PC-3 (cell line): ENCODE measurements at regions not wholly inside any gene's neighbourhood (a gene's known extent, or its start where the extent isn't known, plus 50 kb on each side); places are given as distances from the start of the nearest gene placed in this dataset.

ENCODE experiments used
- CTCF ChIP-seq: fragments of 300-600 bp; sonication (generic); conservative IDR thresholded peaks from 2 replicates; pipeline ENCODE4 v1.5.1; 2017; ENCODE audit warnings: antibody characterized with exemption, low read depth, mild to moderate bottlenecking, low read length
- EZH2 ChIP-seq: fragments of 300-600 bp; sonication (generic); IDR thresholded peaks from one replicate; pipeline ENCODE4 v1.6.1; 2017; ENCODE audit warnings: antibody characterized with exemption, mild to moderate bottlenecking, low read length; ENCODE audit not compliant: unreplicated experiment
- EZH2phosphoT487 ChIP-seq: fragments of 300-600 bp; sonication (generic); IDR thresholded peaks from 2 replicates; pipeline ENCODE4 v1.6.1; 2018; ENCODE audit warnings: mild to moderate bottlenecking, antibody characterized with exemption, low read length, borderline replicate concordance

GRCh38 chr4:130424211-130424610 lies 1328.3 kb downstream of the C4orf33 start:
- TF ChIP-seq EZH2phosphoT487 (no peak), CTCF (no peak), EZH2 (no peak)
